Peyer's patch (tissue), 4 donors: ENCODE measurements at regions not wholly inside any gene's neighbourhood (a gene's known extent, or its start where the extent isn't known, plus 50 kb on each side); places are given as distances from the start of the nearest gene placed in this dataset.
A peak's percentile ranks its signal among the peaks of the same experiment; 100 is the strongest.

Source experiments
- DNase-seq, 3 donors: peaks; one replicate each; pipeline ENCODE4 v3.0.0-alpha.2; 2017 to 2019
- H3K27ac ChIP-seq, 4 donors: fragments of 200-600 bp; sonication (generic); one replicate each; pipeline ENCODE4 v1.5.1; 2016 to 2019
- H3K27me3 ChIP-seq, 2 donors: fragments of 200-600 bp; sonication (generic); one replicate each; pipeline ENCODE4 v1.5.1; 2019
- H3K36me3 ChIP-seq, 3 donors: fragments of 200-600 bp; sonication (generic); one replicate each; pipeline ENCODE4 v1.5.1; 2016 to 2019
- H3K4me1 ChIP-seq, 4 donors: fragments of 200-600 bp; sonication (generic); one replicate each; pipeline ENCODE4 v1.5.1; 2016 to 2019
- H3K4me3 ChIP-seq, 4 donors: fragments of 200-600 bp; sonication (generic); 1 replicate in 3 of 4; 2 replicates in 1 of 4; pipeline ENCODE4 v1.5.1; 2016 to 2019; ENCODE audit warnings: mild to moderate bottlenecking in 1 of 4
- H3K9me3 ChIP-seq, 4 donors: fragments of 200-600 bp; sonication (generic); one replicate each; pipeline ENCODE4 v1.5.1; 2016 to 2019; ENCODE audit warnings: mild to moderate bottlenecking in 1 of 4
- POLR2A ChIP-seq, 2 donors: fragments of 450-650 bp; IDR thresholded peaks; one replicate each; pipeline ENCODE4 v1.5.1; 2017; ENCODE audit warnings: antibody characterized with exemption in 2 of 2, mild to moderate bottlenecking in 2 of 2, moderate library complexity in 2 of 2
- TF ChIP-seq, protein P1 (sequence below), 6 experiments: fragments of 450-650 bp in 4 of 6; fragments of 200-600 bp in 2 of 6; sonication (generic) in 1 of 6; IDR thresholded peaks; one replicate each; pipeline ENCODE4 v1.5.1; 2017 to 2019; ENCODE audit warnings: antibody characterized with exemption in 6 of 6, mild to moderate bottlenecking in 3 of 6, moderate library complexity in 1 of 6

DNA sequence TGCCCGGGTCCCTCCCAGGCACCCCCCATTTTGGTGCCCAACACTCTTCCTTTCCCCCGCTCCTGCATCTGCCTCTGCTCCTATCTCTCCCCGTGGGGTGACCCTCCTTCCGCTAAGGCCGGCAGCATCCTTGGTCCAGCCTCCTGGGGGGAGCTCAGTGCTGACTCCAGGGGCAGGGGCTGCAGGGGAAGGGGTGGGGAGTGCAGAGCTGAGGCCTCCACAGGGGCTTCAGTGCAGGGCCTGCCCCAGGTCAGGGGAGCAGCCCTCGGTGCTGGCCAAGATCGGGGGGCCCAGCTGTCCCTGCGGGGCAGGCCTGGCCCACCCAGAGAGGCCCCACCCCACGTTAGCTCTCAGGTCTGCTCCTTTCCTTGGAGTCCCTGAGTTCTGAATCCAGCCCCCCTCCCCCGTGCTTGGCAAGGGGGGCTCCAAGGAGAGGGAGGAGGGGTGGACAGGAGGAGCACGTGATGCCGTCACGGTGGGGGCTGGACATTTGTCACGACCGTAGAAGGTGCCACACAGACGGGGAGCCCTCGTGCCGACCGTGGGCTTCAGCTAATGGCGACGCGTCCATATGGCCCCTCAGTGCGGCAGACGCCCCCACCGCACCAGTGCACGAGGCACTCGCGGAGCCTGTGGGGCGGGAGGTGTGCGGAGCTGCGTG lies 63.5 kb upstream of the ADRA2C start:
- Histone ChIP-seq H3K36me3 (no peaks in the 10 kb centered on the region), H3K27me3 (no peaks in the 10 kb centered on the region), H3K27ac (no peak overlapping the region), H3K4me3 (no peak overlapping the region), H3K4me1 (no peaks in the 10 kb centered on the region), H3K9me3 (peaks cover 0 to 1% (median 0%) of the 10 kb centered on the region in 4 donors)
- TF ChIP-seq, protein P1, sequence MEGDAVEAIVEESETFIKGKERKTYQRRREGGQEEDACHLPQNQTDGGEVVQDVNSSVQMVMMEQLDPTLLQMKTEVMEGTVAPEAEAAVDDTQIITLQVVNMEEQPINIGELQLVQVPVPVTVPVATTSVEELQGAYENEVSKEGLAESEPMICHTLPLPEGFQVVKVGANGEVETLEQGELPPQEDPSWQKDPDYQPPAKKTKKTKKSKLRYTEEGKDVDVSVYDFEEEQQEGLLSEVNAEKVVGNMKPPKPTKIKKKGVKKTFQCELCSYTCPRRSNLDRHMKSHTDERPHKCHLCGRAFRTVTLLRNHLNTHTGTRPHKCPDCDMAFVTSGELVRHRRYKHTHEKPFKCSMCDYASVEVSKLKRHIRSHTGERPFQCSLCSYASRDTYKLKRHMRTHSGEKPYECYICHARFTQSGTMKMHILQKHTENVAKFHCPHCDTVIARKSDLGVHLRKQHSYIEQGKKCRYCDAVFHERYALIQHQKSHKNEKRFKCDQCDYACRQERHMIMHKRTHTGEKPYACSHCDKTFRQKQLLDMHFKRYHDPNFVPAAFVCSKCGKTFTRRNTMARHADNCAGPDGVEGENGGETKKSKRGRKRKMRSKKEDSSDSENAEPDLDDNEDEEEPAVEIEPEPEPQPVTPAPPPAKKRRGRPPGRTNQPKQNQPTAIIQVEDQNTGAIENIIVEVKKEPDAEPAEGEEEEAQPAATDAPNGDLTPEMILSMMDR (IDR thresholded peaks at IDR 0.05), result no peak
- TF ChIP-seq POLR2A (IDR thresholded peaks at IDR 0.05), result no peak
- peak in 1 of 3 donors; percentile 32 for DNase-seq

DNA sequence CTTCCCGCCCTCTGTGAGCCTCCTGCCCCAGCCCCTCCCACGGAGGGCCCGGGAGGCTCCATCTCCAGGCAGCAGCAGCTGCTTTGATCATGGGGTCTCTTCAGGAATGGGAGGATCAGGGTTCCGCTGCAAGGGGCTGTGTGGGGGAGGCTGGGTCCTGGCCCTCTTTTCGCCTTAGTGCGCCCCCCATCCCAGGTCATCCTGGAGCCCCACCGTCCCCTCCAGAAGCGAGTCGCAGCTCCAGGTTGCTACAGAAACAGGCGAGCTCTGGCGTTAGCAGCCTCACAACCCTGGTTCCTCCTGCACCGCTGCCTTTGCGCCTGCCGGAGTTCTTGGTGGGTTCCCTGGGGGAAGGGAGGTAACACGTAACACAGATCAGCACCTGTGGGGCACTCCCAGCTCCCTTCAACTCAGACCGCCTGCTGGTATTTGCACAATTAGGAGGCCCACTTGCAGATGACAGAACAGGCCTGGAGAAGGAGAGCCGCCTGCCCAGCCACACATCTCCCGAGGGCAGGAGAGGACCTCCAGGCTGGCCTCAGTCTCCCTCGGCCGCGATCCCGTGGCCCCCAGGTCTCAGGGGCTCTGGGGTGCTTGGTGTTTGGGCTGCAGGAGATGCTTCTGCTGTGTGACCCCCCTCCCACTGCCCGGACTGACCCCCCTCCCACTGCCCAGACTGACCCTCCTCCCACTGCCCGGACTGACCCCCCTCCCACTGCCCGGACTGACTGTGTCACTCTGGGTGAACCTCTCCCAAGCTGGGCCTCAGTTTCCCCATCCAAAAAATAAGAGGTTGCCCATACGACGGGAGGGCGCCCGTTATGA lies 64.2 kb upstream of the ADRA2C start:
- Histone ChIP-seq H3K4me1 (no peaks in the 10 kb centered on the region), H3K27ac (no peak overlapping the region), H3K36me3 (no peaks in the 10 kb centered on the region), H3K4me3 (no peak overlapping the region), H3K27me3 (no peaks in the 10 kb centered on the region), H3K9me3 (peaks cover 0 to 9% (median 0%) of the 10 kb centered on the region in 4 donors)
- no peak for TF ChIP-seq POLR2A (IDR thresholded peaks at IDR 0.05)
- TF ChIP-seq, protein P1 (IDR thresholded peaks at IDR 0.05), result no peak
- DNase-seq, result no peak

DNA sequence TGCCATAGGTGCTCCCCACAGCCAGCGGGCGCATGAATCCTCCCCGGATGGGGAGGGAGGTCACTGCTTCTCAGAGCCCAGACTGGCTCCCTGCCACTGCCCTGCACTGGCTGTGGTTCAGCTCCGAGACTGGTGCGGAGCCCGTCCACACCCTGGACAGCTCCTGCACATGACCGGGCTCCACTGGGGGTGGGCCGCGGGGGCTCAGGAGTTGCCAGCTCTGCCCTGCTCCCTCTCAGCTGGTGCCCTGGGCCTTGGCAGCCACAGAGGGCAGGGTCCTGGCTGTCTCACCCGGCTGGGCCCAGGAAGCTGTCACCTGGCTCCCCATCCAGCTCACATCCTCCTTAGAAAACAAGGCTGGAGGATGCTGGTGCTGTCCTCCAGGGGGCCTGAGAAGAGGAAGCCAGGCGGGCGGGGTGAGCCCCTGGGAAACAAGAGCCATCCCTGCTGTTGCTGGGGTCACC lies 64.9 kb upstream of the ADRA2C start:
- no peaks in the 10 kb centered on the region for H3K27me3 ChIP-seq
- peaks cover 0 to 9% (median 2%) of the 10 kb centered on the region in 4 donors for H3K9me3 ChIP-seq
- no peak overlapping the region for H3K27ac ChIP-seq
- peak in 1 of 3 donors; percentile 28 for DNase-seq
- no peak for TF ChIP-seq POLR2A (IDR thresholded peaks at IDR 0.05)
- TF ChIP-seq, protein P1 (IDR thresholded peaks at IDR 0.05), result no peak
- no peak overlapping the region for H3K4me3 ChIP-seq
- no peaks in the 10 kb centered on the region for H3K4me1 ChIP-seq
- no peaks in the 10 kb centered on the region for H3K36me3 ChIP-seq

DNA sequence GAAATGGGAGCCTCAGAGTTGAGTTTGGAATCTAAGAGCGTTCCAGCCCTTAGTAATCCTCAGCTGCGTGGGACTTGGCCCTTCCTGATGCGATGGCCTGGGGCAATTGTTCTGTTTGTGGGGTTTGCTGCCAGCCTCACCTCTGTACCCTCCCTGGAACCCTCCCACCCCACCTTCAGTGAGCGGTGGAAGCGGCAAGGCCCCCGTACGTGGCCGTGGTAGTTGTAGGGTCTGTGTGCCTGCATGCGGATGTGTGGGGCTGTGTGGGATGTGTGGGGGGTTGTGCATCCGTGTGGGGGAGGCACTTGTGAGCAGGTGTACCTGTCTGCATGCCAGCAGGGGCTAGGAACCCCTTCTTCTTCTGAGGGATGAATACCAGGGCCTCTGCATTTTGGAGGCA lies 65.4 kb upstream of the ADRA2C start:
- DNase-seq, result peak in 1 of 3 donors; percentile 11

DNA sequence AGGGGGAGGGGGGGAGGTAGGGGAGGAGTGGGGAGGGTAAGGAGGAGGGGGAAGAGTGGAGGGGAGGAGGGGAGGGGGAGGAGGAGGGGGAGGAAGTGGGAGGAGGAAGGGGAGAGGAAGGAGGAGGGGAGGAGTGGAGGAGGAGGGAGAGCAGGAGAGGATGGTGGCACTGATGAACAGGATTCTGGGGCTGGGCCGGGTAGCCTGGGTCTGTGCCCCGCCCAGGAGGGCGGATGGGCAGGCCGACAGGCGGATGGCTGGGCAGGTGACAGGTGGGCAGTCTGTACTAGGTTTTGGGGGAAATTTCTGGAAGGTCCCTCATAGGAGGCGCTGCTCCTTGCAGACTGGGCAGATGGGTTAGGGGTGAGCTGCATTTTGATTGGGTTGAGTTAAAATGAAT lies 66.0 kb upstream of the ADRA2C start:
- Histone ChIP-seq H3K27ac (no peak overlapping the region), H3K4me3 (no peak overlapping the region), H3K4me1 (no peaks in the 10 kb centered on the region), H3K9me3 (peaks cover 0 to 9% (median 2%) of the 10 kb centered on the region in 4 donors), H3K36me3 (no peaks in the 10 kb centered on the region), H3K27me3 (no peaks in the 10 kb centered on the region)
- DNase-seq, result peak in 1 of 3 donors; percentile 35
- TF ChIP-seq, protein P1 (IDR thresholded peaks at IDR 0.05), result no peak
- no peak for TF ChIP-seq POLR2A (IDR thresholded peaks at IDR 0.05)

More for the DNA sequence above, 65.4 kb upstream of the ADRA2C start:
- Histone ChIP-seq H3K4me1 (no peaks in the 10 kb centered on the region), H3K27ac (no peak overlapping the region), H3K36me3 (no peaks in the 10 kb centered on the region), H3K4me3 (no peak overlapping the region), H3K27me3 (no peaks in the 10 kb centered on the region), H3K9me3 (peaks cover 0 to 9% (median 2%) of the 10 kb centered on the region in 4 donors)
- TF ChIP-seq POLR2A (IDR thresholded peaks at IDR 0.05), result no peak
- TF ChIP-seq, protein P1 (IDR thresholded peaks at IDR 0.05), result no peak
